GM18870 (cell line): ENCODE measurements at regions not wholly inside any gene's neighbourhood (a gene's known extent, or its start where the extent isn't known, plus 50 kb on each side); places are given as distances from the start of the nearest gene placed in this dataset.

ENCODE experiments used
- ATAC-seq: cut with Tn5 transposase; IDR thresholded peaks from one replicate; pipeline ENCODE4 v1.9.1; 2021; ENCODE audit warnings: moderate library complexity; ENCODE audit not compliant: unreplicated experiment

DNA sequence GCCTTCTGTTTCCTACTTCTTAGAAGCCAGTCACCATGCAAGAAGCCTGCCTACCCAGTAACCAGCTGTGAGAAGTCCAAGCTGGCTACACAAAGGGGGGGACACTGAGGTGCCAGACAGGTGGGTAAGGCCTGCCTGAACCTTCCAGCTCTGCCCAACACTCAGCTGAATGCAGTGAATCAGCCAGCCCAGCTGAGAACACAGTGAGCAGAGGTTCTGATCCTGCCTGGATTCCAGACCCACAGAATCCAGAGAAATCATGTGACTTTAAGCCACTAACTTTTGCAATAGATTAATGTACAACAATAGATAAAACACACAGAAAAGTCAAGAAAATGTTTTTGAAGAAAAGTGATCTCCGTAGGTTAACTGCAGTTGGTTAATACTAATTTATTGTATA lies 151.7 kb downstream of the EFNB2 start:
- no peak for ATAC-seq

DNA sequence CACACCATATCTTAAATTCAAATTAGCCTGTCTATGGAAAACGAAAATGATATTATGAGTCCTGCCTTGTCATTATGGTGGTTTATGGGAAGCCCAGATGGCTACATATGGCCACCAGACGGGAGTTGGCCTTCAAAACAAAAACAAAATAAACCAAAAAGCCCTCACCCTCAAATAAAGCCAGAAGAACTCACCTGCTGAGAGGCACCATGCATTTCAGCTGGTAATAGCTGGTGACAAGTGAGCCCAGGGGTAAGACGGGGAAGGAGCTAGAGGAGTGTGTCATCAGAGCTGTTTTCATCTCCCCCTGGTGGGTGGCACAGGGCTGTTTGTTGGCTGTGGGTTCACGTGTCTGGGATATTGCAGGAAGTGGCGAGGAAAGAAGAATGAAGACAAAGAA lies 152.9 kb downstream of the EFNB2 start:
- ATAC-seq: no peak

DNA sequence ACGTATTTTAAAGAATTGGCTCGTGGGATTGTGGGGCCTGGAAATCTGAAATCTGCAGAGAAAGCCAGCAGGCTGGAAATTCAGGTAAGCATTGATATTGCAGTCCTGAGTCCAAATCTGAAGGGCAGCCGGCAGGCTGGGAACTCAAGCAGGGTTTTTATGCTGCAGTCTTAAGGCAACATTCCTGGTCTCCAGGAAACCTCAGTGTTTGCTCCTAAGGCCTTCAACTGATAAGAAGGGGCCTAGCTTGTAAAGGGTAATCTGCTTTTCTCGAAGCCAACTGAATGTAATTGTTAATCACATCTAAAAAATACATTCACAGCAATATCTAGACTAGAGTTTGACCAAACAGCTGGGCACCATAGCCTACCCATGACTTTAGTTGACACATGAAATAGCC lies 154.4 kb downstream of the EFNB2 start:
- no peak for ATAC-seq

DNA sequence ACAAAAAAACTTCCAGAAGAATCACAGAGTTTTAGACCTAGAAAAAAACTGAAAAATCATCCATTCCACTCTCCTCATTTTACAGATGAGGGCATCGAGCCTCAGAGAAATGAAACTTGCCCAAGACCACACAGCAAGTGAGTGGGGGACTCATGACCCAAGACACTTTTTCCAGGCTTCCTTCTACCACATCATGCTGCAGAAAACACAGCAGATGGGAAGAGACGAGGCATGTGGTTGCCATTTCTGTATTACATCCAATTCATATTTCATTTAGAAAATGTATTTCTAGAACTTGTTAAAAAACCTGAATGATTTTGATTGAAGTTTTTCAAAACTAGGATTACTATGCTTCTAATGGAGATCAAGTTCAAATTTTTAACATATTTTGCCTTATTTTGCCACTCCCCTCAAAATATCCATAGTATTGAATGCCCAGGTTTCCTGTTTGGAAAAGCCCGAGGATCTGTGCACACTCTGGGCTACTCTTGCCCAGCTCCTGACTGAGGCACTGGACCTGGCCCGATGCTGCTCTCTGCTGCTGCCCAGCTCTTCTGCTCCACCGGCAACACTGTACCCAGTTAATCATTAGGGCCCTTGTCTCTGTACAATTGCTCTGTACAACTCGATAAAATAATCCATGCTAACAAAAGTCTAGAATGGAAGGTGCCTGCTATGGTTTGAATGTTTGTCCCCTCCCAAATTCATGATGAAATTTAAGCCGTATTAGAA lies 157.4 kb downstream of the EFNB2 start:
- no peak for ATAC-seq

DNA sequence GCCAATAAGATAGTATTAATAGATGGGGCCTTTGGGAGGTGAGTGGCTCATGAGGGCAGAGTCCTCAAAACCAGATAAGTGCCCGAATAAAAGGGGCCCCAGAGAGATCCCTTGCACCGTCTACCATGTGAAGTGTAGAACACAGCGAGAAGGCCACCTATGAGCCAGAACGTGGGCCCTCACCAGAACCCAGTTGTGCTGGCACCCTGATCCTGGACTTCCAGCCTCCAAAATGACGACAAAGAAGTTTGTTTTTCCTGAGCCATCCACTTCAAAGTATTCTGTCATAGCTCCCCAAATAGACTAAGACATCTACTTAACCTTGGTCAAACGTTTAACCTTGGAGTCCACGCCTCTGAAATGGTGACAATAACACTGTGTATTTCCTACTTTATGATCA lies 158.1 kb downstream of the EFNB2 start:
- ATAC-seq: no peak

DNA sequence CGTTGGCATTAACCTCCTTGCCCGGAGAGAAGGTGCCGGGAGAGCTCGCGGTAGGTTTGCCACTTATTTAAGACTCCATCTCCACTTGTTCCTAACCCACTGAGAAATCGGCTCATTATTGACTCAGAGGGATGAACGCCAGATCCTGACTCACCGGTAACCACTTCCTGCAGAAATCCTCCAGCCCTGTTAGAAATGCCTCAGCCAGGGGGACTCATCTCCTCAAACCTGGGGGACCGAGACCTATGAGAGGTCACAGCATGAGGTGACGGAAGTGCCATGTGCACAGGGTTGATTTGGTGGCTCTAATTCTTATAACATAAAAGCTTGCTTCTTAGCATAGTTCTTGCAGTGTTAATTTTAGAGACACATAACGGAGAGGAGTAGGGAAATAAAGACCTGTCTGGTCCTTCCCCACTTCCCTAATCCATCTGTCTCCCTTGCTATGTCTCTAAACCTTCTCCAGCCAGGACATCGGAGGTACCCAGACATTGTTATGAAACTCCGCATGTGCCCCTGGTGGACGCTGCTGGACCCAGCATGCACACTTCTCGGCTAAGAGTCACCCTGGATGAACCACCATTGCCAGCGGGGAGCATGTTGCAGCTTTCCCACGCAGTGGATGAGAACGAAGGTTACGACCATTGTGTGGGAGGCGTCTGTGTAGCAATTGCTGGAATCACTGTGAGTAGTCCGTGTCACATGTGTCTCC lies 158.9 kb downstream of the EFNB2 start:
- ATAC-seq: no peak

DNA sequence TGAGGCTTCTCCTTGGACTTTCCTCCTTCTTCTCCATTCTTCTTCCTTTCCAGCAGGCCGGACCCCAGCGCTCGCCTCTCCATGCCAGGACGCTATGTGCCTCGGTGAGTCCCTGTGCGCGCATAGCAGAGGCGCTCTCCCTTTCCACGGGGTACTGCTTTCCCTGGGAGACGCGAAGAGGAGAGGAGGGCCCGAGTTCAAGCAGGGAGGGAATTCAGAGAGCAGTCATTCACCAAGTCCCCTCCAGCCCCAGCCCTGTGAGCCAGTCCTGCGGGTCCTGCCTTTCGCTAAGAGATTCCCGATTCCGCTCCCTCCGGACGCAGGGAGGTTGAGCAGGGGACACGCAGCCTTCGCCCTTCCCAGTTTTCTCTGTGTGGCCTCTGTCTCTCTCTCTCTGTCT lies 160.4 kb downstream of the EFNB2 start:
- ATAC-seq: no peak

DNA sequence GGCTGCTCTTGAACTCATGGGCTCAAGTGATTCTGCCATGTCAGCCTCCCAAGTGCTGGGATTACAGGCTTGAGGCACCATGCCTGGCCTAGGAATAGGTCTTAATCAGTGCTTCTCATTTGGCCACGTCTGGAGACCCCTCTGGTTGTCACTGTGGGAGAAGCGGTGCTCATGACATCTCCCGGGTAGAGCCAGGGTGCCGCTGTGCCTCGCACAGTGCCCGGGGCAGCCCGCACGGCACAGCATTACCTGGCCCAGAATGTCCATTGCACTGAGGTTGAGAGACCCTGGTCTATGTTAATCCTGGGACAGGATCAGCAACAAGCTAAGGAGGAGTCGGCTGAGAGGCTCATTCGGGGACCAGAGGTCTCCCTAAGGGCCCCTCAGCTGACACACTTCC lies 160.8 kb downstream of the EFNB2 start:
- no peak for ATAC-seq

DNA sequence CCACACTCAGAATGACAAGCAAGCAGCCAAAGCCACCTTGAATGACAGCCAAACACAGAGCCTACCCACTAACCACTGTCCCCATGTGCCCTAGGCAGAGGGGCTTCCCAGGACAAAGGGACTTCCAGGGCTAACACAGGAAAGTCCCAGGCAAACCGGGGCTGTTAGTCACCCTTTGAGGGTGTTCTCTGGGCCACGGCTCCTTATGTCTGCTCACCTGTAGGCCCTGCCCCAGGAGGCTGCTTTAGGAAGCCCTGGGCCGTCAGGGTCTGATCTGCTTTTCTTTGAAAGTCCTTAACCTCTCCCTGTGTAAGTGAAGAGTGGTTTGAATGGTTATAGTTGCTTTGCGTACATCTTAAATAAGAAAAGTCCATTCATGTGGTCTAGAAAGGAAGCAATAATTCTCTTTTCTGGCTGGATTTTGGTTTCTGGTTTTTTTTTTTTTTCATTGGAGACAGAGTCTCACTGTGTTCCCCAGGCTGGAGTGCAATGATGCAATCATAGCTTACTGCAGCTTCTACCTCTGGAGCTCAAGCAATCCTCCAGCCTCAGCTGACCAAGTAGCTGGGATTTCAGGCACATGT lies 161.4 kb downstream of the EFNB2 start:
- ATAC-seq: peak; percentile 82

DNA sequence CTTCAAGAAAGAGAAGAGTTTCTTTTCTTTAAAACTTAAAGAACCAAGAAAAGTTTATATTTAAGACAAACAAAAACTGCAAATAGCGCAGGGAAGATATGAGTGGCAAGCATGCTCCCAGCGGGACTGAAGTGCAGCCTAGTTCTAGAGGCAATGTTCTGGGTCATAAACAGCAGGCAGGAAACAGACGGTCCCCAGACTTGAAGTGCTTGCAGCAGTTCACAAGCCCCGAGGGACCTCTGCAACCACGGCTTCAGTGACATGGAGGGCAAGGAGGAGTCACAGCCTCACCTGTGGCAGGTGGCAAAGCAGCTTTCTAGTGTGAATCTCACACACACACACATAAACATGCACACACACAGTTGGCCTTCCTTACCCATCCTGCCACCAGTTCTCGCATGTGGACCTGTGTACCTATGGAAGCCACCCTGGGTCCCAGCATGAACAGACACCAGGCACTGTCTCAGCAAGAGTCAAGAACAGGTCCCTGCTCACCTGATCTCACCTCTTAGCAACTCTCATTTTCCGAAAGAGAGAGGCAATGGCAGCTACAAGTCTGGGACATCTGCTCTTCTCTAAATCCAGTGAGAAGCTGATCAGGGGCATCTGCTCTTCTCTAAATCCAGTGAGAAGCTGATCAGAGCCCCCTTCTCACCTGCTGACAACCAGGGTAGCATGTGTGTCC lies 162.0 kb downstream of the EFNB2 start:
- ATAC-seq: peak; percentile 53

DNA sequence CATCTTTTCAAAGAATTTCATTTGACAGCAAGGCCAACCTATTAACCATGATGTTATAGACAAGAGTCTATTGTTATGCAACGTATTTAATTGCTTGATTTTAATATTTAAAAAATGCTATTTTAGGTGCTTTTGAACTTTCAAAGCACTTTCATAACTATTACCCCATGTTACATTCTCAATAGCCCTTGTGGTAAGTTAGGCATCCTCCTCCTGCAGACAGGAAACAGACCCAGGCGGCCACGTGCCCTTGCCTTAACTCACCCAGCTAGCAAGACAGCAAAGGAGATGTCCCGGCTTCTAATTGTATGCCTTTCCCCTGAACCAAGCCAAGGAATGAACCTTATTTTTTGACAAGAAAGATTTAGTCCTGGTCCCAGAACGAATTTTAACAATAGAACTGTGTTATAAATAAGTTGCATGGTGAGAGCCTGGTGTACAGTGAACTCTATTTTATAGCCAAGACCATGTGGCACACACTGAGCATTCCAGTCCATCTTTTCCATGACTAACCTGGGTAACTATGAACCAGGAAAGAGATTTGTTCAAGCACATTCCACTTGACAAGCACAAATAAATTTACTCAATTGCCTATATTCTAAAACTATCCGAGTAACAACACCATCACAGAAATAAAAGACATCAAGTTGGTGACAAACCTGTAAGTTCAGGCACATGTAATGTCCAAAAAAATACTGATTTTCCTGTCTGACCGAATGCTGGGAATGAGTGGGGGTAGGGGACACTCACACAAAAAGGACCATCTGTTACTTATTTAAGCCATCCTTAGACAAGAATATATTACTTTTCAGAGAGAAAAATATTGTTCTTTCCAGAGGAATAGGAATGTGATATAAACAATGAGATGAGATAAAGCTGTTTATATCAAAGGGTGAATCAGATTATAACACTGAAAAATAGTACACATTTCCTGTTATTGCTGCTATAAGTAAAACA lies 163.0 kb downstream of the EFNB2 start:
- peak; percentile 46 for ATAC-seq

DNA sequence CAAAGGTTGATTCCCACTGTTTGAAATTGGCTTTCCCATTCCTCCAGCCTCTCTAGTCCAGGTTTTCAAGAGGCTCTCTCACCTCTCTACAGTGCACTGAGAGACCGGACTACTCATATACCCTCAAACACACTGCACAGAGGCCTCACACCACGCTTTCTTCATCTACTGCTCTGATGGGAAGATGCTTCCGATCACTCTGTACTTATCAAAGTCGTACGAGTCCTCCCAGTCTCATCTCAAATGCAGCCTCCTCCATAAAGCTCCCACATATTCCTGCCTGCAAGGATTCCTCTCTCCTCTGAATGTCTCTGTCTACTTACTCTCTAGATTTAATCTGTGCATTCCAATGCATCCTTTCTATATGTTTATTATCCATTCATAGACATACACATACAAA lies 164.4 kb downstream of the EFNB2 start:
- ATAC-seq: no peak

DNA sequence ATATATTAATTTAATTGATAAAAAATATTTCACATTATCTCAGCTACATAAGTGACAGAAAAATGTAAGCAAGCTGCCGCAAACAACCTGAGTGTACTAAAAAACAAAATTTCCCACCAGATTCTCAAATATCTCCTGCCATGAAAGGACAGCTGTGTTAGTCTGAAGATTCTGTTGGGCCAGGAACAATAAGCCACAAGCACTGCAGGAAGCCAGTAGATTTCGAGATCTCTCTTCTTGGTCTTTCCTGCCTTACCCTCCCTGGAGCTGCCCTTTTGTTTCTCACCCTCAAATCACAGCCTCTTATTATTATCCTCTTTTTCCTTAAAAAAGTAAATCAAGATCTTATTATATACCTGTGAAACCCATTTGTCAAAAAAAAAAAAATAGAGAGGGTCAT lies 165.6 kb downstream of the EFNB2 start:
- ATAC-seq: no peak

DNA sequence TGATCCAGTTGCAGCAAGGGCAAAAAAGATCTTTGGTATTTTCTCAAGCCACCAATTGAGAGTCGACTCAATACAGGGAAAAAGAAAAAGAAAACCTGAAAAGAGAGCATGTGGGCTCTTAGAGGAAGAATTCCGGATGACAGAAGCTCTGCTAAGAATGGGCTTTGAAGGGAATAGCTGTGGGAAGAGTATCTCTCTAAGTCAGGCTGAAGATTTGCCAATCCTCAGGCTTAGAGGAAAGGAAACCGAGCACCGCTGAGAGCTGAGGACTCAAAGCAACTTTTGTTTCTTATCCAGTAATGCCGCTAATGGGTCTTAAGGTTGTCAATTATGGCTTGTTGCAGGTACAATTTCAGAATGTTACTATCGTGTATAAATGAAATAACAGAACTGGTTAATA lies 166.4 kb downstream of the EFNB2 start:
- ATAC-seq: no peak

DNA sequence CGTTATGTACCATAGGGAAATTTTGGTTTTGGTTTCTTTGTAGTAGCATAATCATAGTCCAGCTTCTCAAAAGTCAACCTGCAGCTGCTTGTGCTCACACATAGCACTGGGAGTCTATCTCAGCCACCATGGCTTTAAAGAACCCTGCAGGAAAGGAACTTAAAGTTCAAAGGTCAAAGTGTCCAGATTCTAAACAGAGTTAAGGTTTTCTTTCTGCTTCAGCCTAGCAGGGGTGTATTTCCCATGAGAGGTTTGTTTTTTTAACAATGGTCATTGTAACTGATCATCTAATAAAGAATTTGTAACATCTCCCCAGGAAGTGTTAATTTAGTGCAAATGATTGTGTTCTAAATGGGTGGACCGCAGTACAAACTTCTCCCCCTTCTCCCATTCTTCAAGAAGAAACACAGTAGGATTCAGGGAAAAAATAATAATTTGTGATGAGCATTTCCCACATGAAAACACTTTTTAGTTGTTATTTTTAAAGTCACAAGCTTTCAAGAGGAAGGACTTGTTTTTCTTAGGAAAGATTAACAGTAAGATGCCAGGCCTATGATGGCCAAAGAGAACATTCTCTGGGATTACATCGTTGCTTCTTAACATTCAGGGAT lies 168.0 kb downstream of the EFNB2 start:
- peak; percentile 54 for ATAC-seq

DNA sequence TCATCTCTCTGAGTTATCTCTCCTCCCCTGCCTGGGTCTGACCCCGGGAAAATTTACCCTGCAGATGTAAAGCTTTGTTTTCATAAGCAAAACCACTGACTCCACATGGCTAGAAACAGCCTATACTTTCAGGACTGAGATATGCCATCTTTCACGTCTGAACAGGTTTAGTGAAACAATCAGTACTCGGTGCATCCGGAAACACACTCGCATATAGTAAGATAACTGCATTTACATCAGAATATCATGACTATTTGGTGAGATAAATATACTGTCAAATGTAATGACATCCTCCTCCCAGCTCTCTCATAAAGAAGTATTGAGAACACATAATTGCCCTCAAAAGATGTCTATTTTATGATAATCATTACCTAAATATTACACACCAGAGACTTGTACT lies 172.8 kb downstream of the EFNB2 start:
- ATAC-seq: no peak

DNA sequence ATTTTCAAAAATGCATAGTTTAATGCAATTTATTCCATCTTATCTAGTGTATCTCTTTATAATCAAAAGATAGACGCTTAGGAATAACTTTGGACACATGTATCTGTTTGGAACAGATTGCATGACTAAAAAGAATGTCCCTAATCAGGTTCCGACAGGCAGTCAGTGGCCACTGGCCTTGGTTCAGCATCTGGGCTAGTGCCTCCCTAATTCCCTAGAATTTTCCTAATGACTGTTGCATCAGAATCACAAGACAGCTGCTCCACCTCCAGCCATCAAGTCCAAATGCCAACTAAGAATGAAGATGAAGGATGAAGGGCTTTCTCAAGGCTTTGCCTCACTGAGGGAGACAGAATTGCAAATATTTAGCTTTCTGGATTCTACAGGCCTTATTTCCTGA lies 173.8 kb downstream of the EFNB2 start:
- ATAC-seq: no peak

DNA sequence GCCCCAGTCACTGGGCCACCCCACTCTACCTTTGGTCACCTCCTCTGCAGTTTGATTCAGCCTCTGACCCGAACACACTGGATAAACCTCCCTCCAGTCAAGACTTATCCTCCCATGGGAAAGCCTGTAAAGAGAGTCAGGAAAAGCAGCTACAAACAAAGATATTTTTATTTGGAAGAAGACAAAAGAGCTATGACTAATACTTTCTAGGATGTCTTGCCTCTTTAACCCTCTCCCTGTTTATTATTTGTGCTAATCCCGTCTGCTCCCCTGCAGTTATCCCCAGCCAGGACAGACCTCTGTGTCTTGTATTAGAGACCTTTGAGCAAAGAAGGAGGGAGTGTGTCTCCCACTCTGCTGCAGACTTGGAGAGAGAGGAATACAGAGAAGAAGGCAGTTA lies 178.3 kb downstream of the EFNB2 start:
- no peak for ATAC-seq

DNA sequence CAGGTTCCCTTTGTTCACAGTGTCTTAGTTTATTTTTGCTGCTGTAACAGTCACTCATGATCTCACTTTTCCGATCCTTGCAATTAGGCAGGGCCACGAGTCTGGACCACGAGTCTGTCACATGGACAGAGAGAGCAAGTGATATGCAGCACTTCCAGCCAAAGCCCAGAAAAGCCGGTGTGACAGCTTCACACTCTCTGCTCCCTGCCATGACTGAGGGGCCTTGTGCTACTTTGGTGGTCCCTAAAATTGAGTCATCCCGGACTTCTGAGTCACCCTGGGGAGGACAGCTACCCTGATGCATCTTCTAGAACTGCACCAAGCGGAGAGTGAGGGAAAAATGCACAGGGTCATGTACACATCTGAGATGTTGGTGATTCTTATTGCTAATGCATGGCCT lies 179.6 kb downstream of the EFNB2 start:
- no peak for ATAC-seq

DNA sequence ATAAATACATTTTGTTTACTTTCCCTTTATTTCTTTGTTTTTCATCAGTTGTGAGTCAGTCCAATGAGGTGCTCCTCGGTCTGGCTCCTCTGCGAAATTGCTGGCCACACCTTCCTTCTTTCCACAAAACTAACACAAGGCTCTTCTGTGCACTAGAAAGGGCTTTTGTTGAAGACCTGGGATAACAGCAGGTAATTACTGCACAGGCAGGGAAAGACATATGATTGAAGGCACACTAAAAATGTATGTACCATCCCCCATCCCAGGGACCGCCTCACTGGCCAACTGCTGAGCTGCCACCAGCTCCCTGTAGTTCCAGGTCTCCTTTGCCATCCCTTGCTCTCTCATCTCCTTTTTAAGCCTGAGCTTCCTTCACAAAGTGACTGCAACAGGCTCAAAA lies 180.5 kb downstream of the EFNB2 start:
- no peak for ATAC-seq
